SK-MEL-5 (cell line): ENCODE measurements at regions not wholly inside any gene's neighbourhood (a gene's known extent, or its start where the extent isn't known, plus 50 kb on each side); places are given as distances from the start of the nearest gene placed in this dataset.
A peak's percentile ranks its signal among the peaks of the same experiment; 100 is the strongest.

Source experiments
- DNase-seq: peaks from one replicate; pipeline ENCODE4 v3.0.0-alpha.2; 2016; ENCODE audit warnings: low read depth, low spot score
- in situ Hi-C: cut with HindIII; loops from 2 replicates; pipeline ENCODE4 v1.10.0; 2016; ENCODE audit warnings: low sequenced_read_pairs, high pct_unique_total_duplicates, low pct_unique_long_range_greater_than_20kb

GRCh38 chr4:104969394-104970082, 177.1 kb upstream of the TET2 start:
- in situ Hi-C loops, result no loop called here
- DNase-seq, result no peak

GRCh38 chr4:104971462-104971861, 175.2 kb upstream of the TET2 start:
- no peak for DNase-seq
- in situ Hi-C loops, result no loop called here

- in situ Hi-C loops, result no loop called here
These were observed 173.0 kb upstream of the TET2 start for GRCh38 chr4:104973708-104974107.

GRCh38 chr4:104975617-104976016, 171.1 kb upstream of the TET2 start:
- in situ Hi-C loops, result no loop called here
- DNase-seq, result no peak

More at GRCh38 chr4:104973708-104974107, 173.0 kb upstream of the TET2 start:
- DNase-seq, result no peak

GRCh38 chr4:104976262-104976661, 170.4 kb upstream of the TET2 start:
- no peak for DNase-seq
- in situ Hi-C loops, result no loop called here

- no peak for DNase-seq
- in situ Hi-C loops, result no loop called here
These were observed 167.5 kb upstream of the TET2 start for GRCh38 chr4:104979083-104979760.

- DNase-seq, result no peak
- in situ Hi-C loops, result no loop called here
These were observed 163.0 kb upstream of the TET2 start for GRCh38 chr4:104983615-104984179.

GRCh38 chr4:104986306-104986705, 160.4 kb upstream of the TET2 start:
- in situ Hi-C loops, result no loop called here
- no peak for DNase-seq

- in situ Hi-C loops, result no loop called here
- DNase-seq, result peak; percentile 6
These were observed 157.3 kb upstream of the TET2 start for GRCh38 chr4:104989371-104989770.

GRCh38 chr4:105002278-105002677, 144.4 kb upstream of the TET2 start:
- no peak for DNase-seq
- in situ Hi-C loops, result no loop called here

- DNase-seq, result no peak
- in situ Hi-C loops, result no loop called here
These were observed 132.4 kb upstream of the TET2 start for GRCh38 chr4:105014234-105014633.

GRCh38 chr4:105014635-105015034, 132.0 kb upstream of the TET2 start:
- no peak for DNase-seq
- in situ Hi-C loops, result no loop called here

GRCh38 chr4:105015750-105016149, 130.9 kb upstream of the TET2 start:
- DNase-seq, result no peak
- in situ Hi-C loops, result no loop called here

- in situ Hi-C loops, result no loop called here
- no peak for DNase-seq
These were observed 123.6 kb upstream of the TET2 start for GRCh38 chr4:105022811-105023667.

- no peak for DNase-seq
- in situ Hi-C loops, result no loop called here
These were observed 123.0 kb upstream of the TET2 start for GRCh38 chr4:105023668-105024055.

- in situ Hi-C loops, result no loop called here
- no peak for DNase-seq
These were observed 121.2 kb upstream of the TET2 start for GRCh38 chr4:105025263-105026017.

GRCh38 chr4:105036991-105037390, 109.7 kb upstream of the TET2 start:
- no peak for DNase-seq
- in situ Hi-C loops, result no loop called here

- DNase-seq, result no peak
- in situ Hi-C loops, result no loop called here
These were observed 104.2 kb upstream of the TET2 start for GRCh38 chr4:105042451-105042850.
